AG09309 (cell line): ENCODE measurements at regions not wholly inside any gene's neighbourhood (a gene's known extent, or its start where the extent isn't known, plus 50 kb on each side); places are given as distances from the start of the nearest gene placed in this dataset.

Source experiments
- DNase-seq: peaks from one replicate; pipeline ENCODE4 v3.0.0-alpha.2; 2010; ENCODE audit warnings: low read depth
- H3K4me3 ChIP-seq: 2 replicates; pipeline ENCODE4 v1.5.1; 2011; ENCODE audit warnings: mild to moderate bottlenecking, low read depth, low read length, moderate library complexity; ENCODE audit not compliant: control insufficient read depth
- TF ChIP-seq, protein P1 (sequence below): IDR thresholded peaks from 2 replicates; pipeline ENCODE4 v1.5.1; 2011; ENCODE audit warnings: mild to moderate bottlenecking, low read depth, low read length, inconsistent platforms; ENCODE audit not compliant: insufficient read depth, control insufficient read depth; ENCODE audit errors: missing control alignments

DNA sequence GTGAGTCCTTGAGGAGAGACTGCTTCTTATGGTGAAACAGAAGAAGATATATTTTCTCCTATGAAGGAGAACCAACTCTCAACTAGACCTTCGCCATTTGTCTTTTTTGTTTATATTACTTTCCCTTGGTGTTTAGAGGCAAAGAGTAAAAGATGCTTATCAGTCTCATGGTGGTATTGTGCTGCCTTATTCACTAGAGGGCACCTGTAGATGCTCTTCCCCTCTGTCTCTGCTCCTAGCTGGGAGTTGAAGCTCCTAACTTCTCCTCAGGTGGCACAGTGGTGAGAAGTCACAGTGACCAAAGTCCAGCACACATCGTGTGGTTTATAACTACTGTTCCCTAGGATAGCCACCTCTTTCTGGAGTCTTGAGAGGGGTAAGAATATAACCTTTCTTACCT is 1359.6 kb downstream of the PLA2G4A start:
- DNase-seq, result no peak
- no peak overlapping the region for H3K4me3 ChIP-seq
- TF ChIP-seq, protein P1, sequence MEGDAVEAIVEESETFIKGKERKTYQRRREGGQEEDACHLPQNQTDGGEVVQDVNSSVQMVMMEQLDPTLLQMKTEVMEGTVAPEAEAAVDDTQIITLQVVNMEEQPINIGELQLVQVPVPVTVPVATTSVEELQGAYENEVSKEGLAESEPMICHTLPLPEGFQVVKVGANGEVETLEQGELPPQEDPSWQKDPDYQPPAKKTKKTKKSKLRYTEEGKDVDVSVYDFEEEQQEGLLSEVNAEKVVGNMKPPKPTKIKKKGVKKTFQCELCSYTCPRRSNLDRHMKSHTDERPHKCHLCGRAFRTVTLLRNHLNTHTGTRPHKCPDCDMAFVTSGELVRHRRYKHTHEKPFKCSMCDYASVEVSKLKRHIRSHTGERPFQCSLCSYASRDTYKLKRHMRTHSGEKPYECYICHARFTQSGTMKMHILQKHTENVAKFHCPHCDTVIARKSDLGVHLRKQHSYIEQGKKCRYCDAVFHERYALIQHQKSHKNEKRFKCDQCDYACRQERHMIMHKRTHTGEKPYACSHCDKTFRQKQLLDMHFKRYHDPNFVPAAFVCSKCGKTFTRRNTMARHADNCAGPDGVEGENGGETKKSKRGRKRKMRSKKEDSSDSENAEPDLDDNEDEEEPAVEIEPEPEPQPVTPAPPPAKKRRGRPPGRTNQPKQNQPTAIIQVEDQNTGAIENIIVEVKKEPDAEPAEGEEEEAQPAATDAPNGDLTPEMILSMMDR, result no peak

- H3K4me3 ChIP-seq, result no peak overlapping the region
- TF ChIP-seq, protein P1, result no peak
- DNase-seq, result no peak
Measured at GRCh38 chr1:188194916-188195315, 1366.2 kb downstream of the PLA2G4A start.

DNA sequence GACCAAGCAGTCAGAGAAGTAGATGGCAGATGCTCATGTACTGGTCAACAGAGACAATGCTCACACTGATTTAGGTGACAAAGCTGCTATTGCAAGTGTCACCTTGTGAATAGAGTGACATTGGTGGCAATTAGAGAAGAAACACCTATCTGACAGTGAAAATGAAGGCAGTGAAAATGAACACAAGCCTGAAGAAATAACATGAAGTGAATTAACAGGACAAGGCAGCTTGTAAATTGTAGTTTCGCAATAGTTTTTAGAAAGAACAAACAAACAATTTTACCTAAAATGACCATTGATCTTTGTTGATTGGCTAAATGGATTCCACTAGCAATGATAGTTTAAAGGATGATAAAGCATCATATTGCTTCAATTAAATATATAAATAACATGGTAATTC is 1389.5 kb downstream of the PLA2G4A start:
- TF ChIP-seq, protein P1, result no peak
- DNase-seq, result no peak
- H3K4me3 ChIP-seq, result no peak overlapping the region

DNA sequence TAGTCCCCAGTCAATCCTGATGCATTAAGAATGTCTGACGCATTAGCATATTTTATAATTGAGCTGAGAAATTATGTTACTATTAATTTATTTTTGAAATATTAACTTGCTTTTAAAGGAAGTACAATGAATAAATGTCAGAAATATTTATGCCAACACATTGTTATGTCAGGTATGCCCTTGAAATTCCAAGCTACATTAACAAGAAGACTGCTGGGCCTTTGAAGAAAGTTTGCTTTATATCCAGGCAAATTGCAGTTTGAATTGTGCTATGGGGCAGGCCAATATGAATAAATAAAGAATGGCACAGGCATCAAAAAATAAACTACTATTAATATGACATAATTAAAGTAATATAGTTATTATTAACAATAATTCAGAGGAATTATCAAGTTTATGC is 1391.3 kb downstream of the PLA2G4A start:
- H3K4me3 ChIP-seq, result no peak overlapping the region
- DNase-seq, result no peak
- TF ChIP-seq, protein P1, result no peak

- H3K4me3 ChIP-seq, result no peak overlapping the region
- TF ChIP-seq, protein P1, result no peak
- DNase-seq, result no peak
Measured at GRCh38 chr1:188224263-188224662, 1395.5 kb downstream of the PLA2G4A start.

GRCh38 chr1:188225975-188226374 is 1397.2 kb downstream of the PLA2G4A start:
- no peak for DNase-seq
- TF ChIP-seq, protein P1, result no peak
- H3K4me3 ChIP-seq, result no peak overlapping the region

GRCh38 chr1:188228623-188229022 is 1399.9 kb downstream of the PLA2G4A start:
- TF ChIP-seq, protein P1, result no peak
- no peak overlapping the region for H3K4me3 ChIP-seq
- DNase-seq, result no peak
